GM12892 (cell line): ENCODE measurements at regions not wholly inside any gene's neighbourhood (a gene's known extent, or its start where the extent isn't known, plus 50 kb on each side); places are given as distances from the start of the nearest gene placed in this dataset.

Source experiments
- POLR2AphosphoS5 ChIP-seq: IDR thresholded peaks from 2 replicates; pipeline ENCODE4 v1.6.1; 2011; ENCODE audit warnings: low read depth, low read length, control low read depth
- TAF1 ChIP-seq: IDR thresholded peaks from 2 replicates; pipeline ENCODE4 v1.6.1; 2011; ENCODE audit warnings: low read depth, mild to moderate bottlenecking, control low read depth, low read length, borderline replicate concordance

DNA sequence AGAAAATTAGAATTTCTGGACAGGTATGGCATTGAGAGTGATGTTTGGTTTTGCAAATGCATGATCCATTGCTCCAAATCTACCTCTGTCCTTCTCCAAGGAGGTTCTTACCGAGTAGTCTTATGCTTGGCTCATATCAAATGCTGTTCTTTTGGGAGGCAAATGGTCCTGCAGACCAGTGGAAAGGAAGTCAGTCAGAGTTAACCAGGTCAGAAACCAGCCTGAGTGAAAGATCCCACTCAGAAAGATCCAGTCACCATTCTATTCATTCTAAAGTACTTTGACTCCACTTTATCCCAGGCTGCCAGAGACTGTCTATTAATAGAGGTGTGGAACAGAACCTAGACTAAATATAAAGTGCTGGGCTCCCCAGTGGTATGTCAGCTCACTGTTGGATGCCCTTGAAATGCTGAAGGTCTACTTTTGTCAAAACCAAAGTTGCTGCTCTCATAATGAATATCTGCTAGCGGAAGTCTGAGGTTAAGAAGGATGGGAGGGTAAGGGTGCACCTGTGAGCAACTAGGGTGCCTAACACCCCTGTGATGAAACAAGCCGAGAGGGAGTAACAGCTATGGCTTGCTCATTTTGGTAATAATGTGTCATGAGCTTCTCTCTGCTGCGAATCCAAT is 302.2 kb downstream of the ZNF608 start:
- TF ChIP-seq TAF1: no peak
- TF ChIP-seq POLR2AphosphoS5: no peak
